ENCODE measurements at regions not wholly inside any gene's neighbourhood (a gene's known extent, or its start where the extent isn't known, plus 50 kb on each side); places are given as distances from the start of the nearest gene placed in this dataset.

- Mint-ChIP-seq H3K36me3 (ENCODE audit: low read depth) (no peaks in the 10 kb centered on the region), H3K4me1 (no peaks in the 10 kb centered on the region), H3K27ac (no peak overlapping the region), H3K9me3 (no peaks in the 10 kb centered on the region), H3K4me3 (no peak overlapping the region), H3K27me3 (peaks cover 4% of the 10 kb centered on the region)
- no peak for ATAC-seq
- DNase-seq: no peak
Measured at GRCh38 chr21:26709090-26709489, 136.0 kb upstream of the CYYR1 start.

GRCh38 chr21:26708223-26708800 lies 135.2 kb upstream of the CYYR1 start:
- Mint-ChIP-seq H3K36me3 (ENCODE audit: low read depth) (no peaks in the 10 kb centered on the region), H3K27ac (no peak overlapping the region), H3K4me3 (no peak overlapping the region), H3K9me3 (no peaks in the 10 kb centered on the region), H3K27me3 (peaks cover 4% of the 10 kb centered on the region), H3K4me1 (no peaks in the 10 kb centered on the region)
- ATAC-seq: no peak
- DNase-seq: no peak

- Mint-ChIP-seq H3K4me3 (no peak overlapping the region), H3K9me3 (no peaks in the 10 kb centered on the region), H3K4me1 (no peaks in the 10 kb centered on the region)
Measured at GRCh38 chr21:26707246-26707645, 134.2 kb upstream of the CYYR1 start.

GRCh38 chr21:26698416-26698815 lies 125.3 kb upstream of the CYYR1 start:
- H3K9me3 Mint-ChIP-seq: no peaks in the 10 kb centered on the region
- no peaks in the 10 kb centered on the region for H3K4me1 Mint-ChIP-seq
- no peak overlapping the region for H3K4me3 Mint-ChIP-seq
- no peaks in the 10 kb centered on the region for H3K36me3 Mint-ChIP-seq (ENCODE audit: low read depth)
- DNase-seq (no peak), ATAC-seq (no peak)
- no peaks in the 10 kb centered on the region for H3K27me3 Mint-ChIP-seq
- no peak overlapping the region for H3K27ac Mint-ChIP-seq

More at GRCh38 chr21:26707246-26707645, 134.2 kb upstream of the CYYR1 start:
- H3K36me3 Mint-ChIP-seq (ENCODE audit: low read depth): no peaks in the 10 kb centered on the region
- H3K27me3 Mint-ChIP-seq: peaks cover 4% of the 10 kb centered on the region
- H3K27ac Mint-ChIP-seq: no peak overlapping the region
- ATAC-seq: no peak
- DNase-seq: no peak

GRCh38 chr21:26691416-26691815 lies 118.3 kb upstream of the CYYR1 start:
- Mint-ChIP-seq H3K9me3 (peaks cover 6% of the 10 kb centered on the region), H3K4me1 (peaks cover 2% of the 10 kb centered on the region), H3K27me3 (peaks cover 4% of the 10 kb centered on the region), H3K4me3 (no peak overlapping the region), H3K27ac (no peak overlapping the region), H3K36me3 (ENCODE audit: low read depth) (no peaks in the 10 kb centered on the region)
- ATAC-seq (no peak), DNase-seq (no peak)

- Mint-ChIP-seq H3K36me3 (ENCODE audit: low read depth) (no peaks in the 10 kb centered on the region), H3K9me3 (peaks cover 9% of the 10 kb centered on the region), H3K4me1 (peaks cover 5% of the 10 kb centered on the region), H3K4me3 (no peak overlapping the region), H3K27ac (no peak overlapping the region), H3K27me3 (peaks cover 3% of the 10 kb centered on the region)
- ATAC-seq: no peak
- no peak for DNase-seq
Measured at GRCh38 chr21:26686705-26687104, 113.6 kb upstream of the CYYR1 start.

GRCh38 chr21:26686278-26686677 lies 113.2 kb upstream of the CYYR1 start:
- no peak for ATAC-seq

GRCh38 chr21:26684889-26685288 lies 111.8 kb upstream of the CYYR1 start:
- peaks cover 3% of the 10 kb centered on the region for H3K27me3 Mint-ChIP-seq
- H3K27ac Mint-ChIP-seq: no peak overlapping the region
- H3K4me3 Mint-ChIP-seq: no peak overlapping the region
- DNase-seq (no peak), ATAC-seq (no peak)
- peaks cover 9% of the 10 kb centered on the region for H3K9me3 Mint-ChIP-seq
- H3K4me1 Mint-ChIP-seq: peaks cover 5% of the 10 kb centered on the region
- no peaks in the 10 kb centered on the region for H3K36me3 Mint-ChIP-seq (ENCODE audit: low read depth)

More at GRCh38 chr21:26686278-26686677, 113.2 kb upstream of the CYYR1 start:
- Mint-ChIP-seq H3K27me3 (peaks cover 3% of the 10 kb centered on the region), H3K9me3 (peaks cover 9% of the 10 kb centered on the region), H3K4me3 (no peak overlapping the region), H3K27ac (no peak overlapping the region), H3K4me1 (peaks cover 5% of the 10 kb centered on the region), H3K36me3 (ENCODE audit: low read depth) (no peaks in the 10 kb centered on the region)
- peak; percentile 6 for DNase-seq

- H3K27ac Mint-ChIP-seq: no peak overlapping the region
- no peak for DNase-seq
- peaks cover 3% of the 10 kb centered on the region for H3K27me3 Mint-ChIP-seq
- no peak overlapping the region for H3K4me3 Mint-ChIP-seq
- H3K4me1 Mint-ChIP-seq: peaks cover 5% of the 10 kb centered on the region
- peaks cover 9% of the 10 kb centered on the region for H3K9me3 Mint-ChIP-seq
- H3K36me3 Mint-ChIP-seq (ENCODE audit: low read depth): no peaks in the 10 kb centered on the region
- ATAC-seq: no peak
Measured at GRCh38 chr21:26683996-26684395, 110.9 kb upstream of the CYYR1 start.

- DNase-seq (no peak), ATAC-seq (no peak)
- peaks cover 3% of the 10 kb centered on the region for H3K27me3 Mint-ChIP-seq
Measured at GRCh38 chr21:26679284-26679683, 106.2 kb upstream of the CYYR1 start.

GRCh38 chr21:26674323-26674722 lies 101.2 kb upstream of the CYYR1 start:
- Mint-ChIP-seq H3K4me1 (no peaks in the 10 kb centered on the region), H3K27ac (no peak overlapping the region), H3K9me3 (no peaks in the 10 kb centered on the region), H3K27me3 (no peaks in the 10 kb centered on the region), H3K36me3 (ENCODE audit: low read depth) (no peaks in the 10 kb centered on the region), H3K4me3 (no peak overlapping the region)
- ATAC-seq (no peak), DNase-seq (no peak)

More at GRCh38 chr21:26679284-26679683, 106.2 kb upstream of the CYYR1 start:
- no peaks in the 10 kb centered on the region for H3K4me1 Mint-ChIP-seq
- H3K27ac Mint-ChIP-seq: no peak overlapping the region
- no peaks in the 10 kb centered on the region for H3K9me3 Mint-ChIP-seq
- no peak overlapping the region for H3K4me3 Mint-ChIP-seq
- no peaks in the 10 kb centered on the region for H3K36me3 Mint-ChIP-seq (ENCODE audit: low read depth)

- no peak for ATAC-seq
- no peak for DNase-seq
- H3K36me3 Mint-ChIP-seq (ENCODE audit: low read depth): no peaks in the 10 kb centered on the region
- H3K27me3 Mint-ChIP-seq: peaks cover 2% of the 10 kb centered on the region
- H3K4me3 Mint-ChIP-seq: no peak overlapping the region
- H3K9me3 Mint-ChIP-seq: peaks cover 19% of the 10 kb centered on the region
- no peaks in the 10 kb centered on the region for H3K4me1 Mint-ChIP-seq
- no peak overlapping the region for H3K27ac Mint-ChIP-seq
Measured at GRCh38 chr21:26669215-26669764, 96.2 kb upstream of the CYYR1 start.

- H3K4me1 Mint-ChIP-seq: no peaks in the 10 kb centered on the region
- H3K9me3 Mint-ChIP-seq: peaks cover 5% of the 10 kb centered on the region
- H3K27ac Mint-ChIP-seq: no peak overlapping the region
- no peak overlapping the region for H3K4me3 Mint-ChIP-seq
- DNase-seq (no peak), ATAC-seq (no peak)
- no peaks in the 10 kb centered on the region for H3K27me3 Mint-ChIP-seq
- H3K36me3 Mint-ChIP-seq (ENCODE audit: low read depth): no peaks in the 10 kb centered on the region
Measured at GRCh38 chr21:26659757-26660156, 86.7 kb upstream of the CYYR1 start.

GRCh38 chr21:26659182-26659581 lies 86.1 kb upstream of the CYYR1 start:
- H3K36me3 Mint-ChIP-seq (ENCODE audit: low read depth): no peaks in the 10 kb centered on the region
- H3K4me3 Mint-ChIP-seq: no peak overlapping the region
- DNase-seq: no peak
- no peak overlapping the region for H3K27ac Mint-ChIP-seq
- H3K27me3 Mint-ChIP-seq: no peaks in the 10 kb centered on the region
- H3K4me1 Mint-ChIP-seq: no peaks in the 10 kb centered on the region
- peaks cover 5% of the 10 kb centered on the region for H3K9me3 Mint-ChIP-seq
- ATAC-seq: no peak

GRCh38 chr21:26655460-26655859 lies 82.4 kb upstream of the CYYR1 start:
- ATAC-seq (no peak), DNase-seq (no peak)
- Mint-ChIP-seq H3K9me3 (peaks cover 11% of the 10 kb centered on the region), H3K36me3 (ENCODE audit: low read depth) (no peaks in the 10 kb centered on the region), H3K4me3 (no peak overlapping the region), H3K27ac (no peak overlapping the region), H3K4me1 (no peaks in the 10 kb centered on the region), H3K27me3 (no peaks in the 10 kb centered on the region)

GRCh38 chr21:26653430-26653829 lies 80.3 kb upstream of the CYYR1 start:
- Mint-ChIP-seq H3K27ac (no peak overlapping the region), H3K4me1 (no peaks in the 10 kb centered on the region), H3K36me3 (ENCODE audit: low read depth) (no peaks in the 10 kb centered on the region), H3K9me3 (peaks cover 5% of the 10 kb centered on the region), H3K4me3 (no peak overlapping the region), H3K27me3 (no peaks in the 10 kb centered on the region)
- ATAC-seq: no peak
- DNase-seq: no peak

Data from activated naive CD8-positive, alpha-beta T cell treated with anti-CD3 and anti-CD28 coated beads, Interleukin-2, amount 50 U/mL, for 24 hours (primary cell).